Adrenal gland (tissue), 9 donors: ENCODE measurements at regions not wholly inside any gene's neighbourhood (a gene's known extent, or its start where the extent isn't known, plus 50 kb on each side); places are given as distances from the start of the nearest gene placed in this dataset.
A peak's percentile ranks its signal among the peaks of the same experiment; 100 is the strongest.

ENCODE experiments used
- DNase-seq, 7 donors: peaks; one replicate each; pipeline ENCODE4 v3.0.0-alpha.2; 2019 to 2020
- H3K27ac ChIP-seq, 5 donors: fragments of 200-600 bp; sonication (generic) in 4 of 5; 1 replicate in 3 of 5; 2 replicates in 2 of 5; pipeline versions ENCODE4 v1.5.1 to v1.8.0; 2016 to 2020; ENCODE audit warnings: mild to moderate bottlenecking in 1 of 5
- H3K27me3 ChIP-seq: fragments of 200-600 bp; 2 replicates; pipeline ENCODE4 v1.8.0; 2021
- H3K36me3 ChIP-seq, 2 donors: fragments of 200-600 bp; replicated peaks in 1 of 2; 1 replicate in 1 of 2; 2 replicates in 1 of 2; pipeline versions ENCODE4 v1.5.1 to v1.8.0; 2018 to 2022
- H3K4me1 ChIP-seq, 2 donors: fragments of 200-600 bp; replicated peaks in 1 of 2; 1 replicate in 1 of 2; 2 replicates in 1 of 2; pipeline versions ENCODE4 v1.5.1 to v1.8.0; 2018 to 2021
- H3K4me3 ChIP-seq, 4 donors: fragments of 200-600 bp; sonication (generic) in 3 of 4; one replicate each; pipeline ENCODE4 v1.5.1; 2016 to 2018
- H3K9me3 ChIP-seq, 3 donors: fragments of 200-600 bp; sonication (generic) in 1 of 3; replicated peaks in 1 of 3; 1 replicate in 2 of 3; 2 replicates in 1 of 3; pipeline versions ENCODE4 v1.5.1 to v1.8.0; 2016 to 2021
- CTCF ChIP-seq, 6 experiments: fragments of 450-650 bp in 4 of 6; fragments of 200-600 bp in 2 of 6; sonication (generic) in 1 of 6; IDR thresholded peaks; 1 replicate in 5 of 6; 2 replicates in 1 of 6; pipeline versions ENCODE4 v1.5.1 to v1.8.0; 2016 to 2021; ENCODE audit warnings: antibody characterized with exemption in 6 of 6, mild to moderate bottlenecking in 2 of 6, moderate library complexity in 1 of 6
- POLR2A ChIP-seq, 2 donors: fragments of 450-650 bp; IDR thresholded peaks; one replicate each; pipeline ENCODE4 v1.6.1; 2017; ENCODE audit warnings: antibody characterized with exemption in 2 of 2, mild to moderate bottlenecking in 2 of 2, moderate library complexity in 1 of 2
- WGBS, 4 donors: extraction: QIAGEN DNeasy Blood & Tissue Kit in 2 of 4; methylation state at CpG; one replicate each; pipeline versions ENCODE4 v1.1.5 to v1.1.7; 2013 to 2017; 5-methylcytosine and 5-hydroxymethylcytosine counted together
- intact Hi-C, 2 donors: fragments of 100-400 bp; cut with DNase I; formaldehyde crosslinking; loops; one replicate each; pipeline versions ENCODE4 v1.14.1 to v1.15.0; 2022 to 2023
- donor health status: healthy with polysubstance abuse.
- donor health status: Bipolar disorder and iron deficiency.
- donor health status: DM: yes; HTN: yes; CAD: no.
- donor health status: DM: no; HTN: no; CAD: no.
- donor health status: DM: no; HTN: no; CAD: no.

DNA sequence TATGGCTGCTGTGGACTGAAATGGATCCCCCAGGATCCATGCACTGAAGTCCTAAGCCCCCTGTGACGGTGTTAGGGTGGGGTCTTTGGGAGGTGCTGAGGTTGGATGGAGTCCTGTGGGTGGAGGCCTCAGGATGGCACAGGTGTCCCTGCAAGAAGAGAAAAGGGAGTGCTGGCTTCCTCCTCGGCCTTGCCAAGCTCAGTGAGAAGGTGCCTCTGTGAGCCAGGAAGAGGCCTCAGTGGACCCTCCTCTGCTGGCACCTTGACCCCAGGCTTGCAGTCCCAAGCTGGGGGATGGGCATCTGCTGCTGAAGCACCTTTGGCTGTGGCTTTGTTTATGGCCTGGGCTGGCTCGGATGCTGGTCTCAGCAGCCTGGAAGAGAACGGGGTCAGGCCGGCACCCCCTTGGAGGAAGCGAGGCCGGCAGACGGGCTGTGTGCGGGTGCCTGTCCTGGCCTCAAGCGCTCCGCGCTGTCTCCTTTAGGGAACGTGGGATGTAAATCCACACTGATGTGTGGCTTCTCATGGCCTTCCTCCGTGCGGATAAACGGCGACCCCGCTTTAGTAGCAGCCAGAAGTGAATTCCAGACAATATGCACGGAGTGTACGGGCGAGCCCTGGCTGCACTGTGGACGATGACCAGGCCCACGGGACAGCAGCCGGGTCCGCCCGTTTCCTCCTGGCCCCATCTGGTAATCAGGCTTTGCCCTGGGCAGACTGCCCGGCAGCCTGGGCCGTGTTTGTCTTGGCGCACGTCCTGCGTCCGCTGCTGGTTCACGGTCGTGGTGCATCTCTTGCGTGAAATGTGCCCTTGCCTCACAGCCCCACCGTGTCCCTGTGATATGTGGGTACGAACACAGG, 182.6 kb downstream of the ERMARD start:
- no peak overlapping the region for H3K4me3 ChIP-seq
- no peaks in the 10 kb centered on the region for H3K9me3 ChIP-seq
- H3K36me3 ChIP-seq = no peaks in the 10 kb centered on the region
- WGBS, 4 donors = 55 to 77% (median 66%) methylated on average over 28 to 37 of the region's 37 CpGs
- H3K27me3 ChIP-seq = no peaks in the 10 kb centered on the region
- peak; percentile 50 to 79 (median 70) for DNase-seq
- no peaks in the 10 kb centered on the region for H3K4me1 ChIP-seq
- intact Hi-C loops = no loop called here
- no peak for TF ChIP-seq CTCF (IDR thresholded peaks at IDR 0.05)
- TF ChIP-seq POLR2A (IDR thresholded peaks at IDR 0.05) = no peak
- H3K27ac ChIP-seq = peak overlapping the region in 1 of 5 donors; percentile 78

DNA sequence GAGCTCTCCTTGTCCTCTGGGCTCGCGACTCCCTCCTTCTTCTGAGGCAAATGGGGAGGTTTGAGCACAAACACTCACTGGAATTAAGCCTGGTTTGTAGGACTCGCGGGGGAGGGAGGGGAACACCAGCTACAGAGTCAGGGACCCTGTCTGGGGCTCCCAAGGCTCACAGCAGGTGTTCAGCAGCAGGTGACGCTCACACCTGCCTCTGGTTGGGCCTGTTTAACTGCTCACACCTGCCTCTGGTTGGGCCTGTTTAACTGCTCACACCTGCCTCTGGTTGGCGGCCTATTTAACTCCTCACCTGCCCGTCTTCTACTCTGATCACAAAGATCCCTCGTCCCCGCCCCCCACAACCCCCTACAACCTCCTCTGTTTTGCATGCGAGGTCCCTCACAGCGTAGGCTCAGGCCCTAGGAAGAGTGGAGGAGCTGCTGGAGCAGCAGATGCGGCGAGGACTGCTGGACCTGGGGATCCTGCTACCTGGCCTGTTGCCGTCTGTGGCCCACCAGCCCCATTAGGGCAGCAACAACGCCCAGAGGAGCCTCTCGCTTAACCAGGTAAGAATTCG, 181.9 kb downstream of the ERMARD start:
- Histone ChIP-seq H3K36me3 (no peaks in the 10 kb centered on the region), H3K27me3 (no peaks in the 10 kb centered on the region), H3K27ac (peak overlapping the region in 1 of 5 donors; percentile 78), H3K9me3 (no peaks in the 10 kb centered on the region), H3K4me3 (no peak overlapping the region), H3K4me1 (no peaks in the 10 kb centered on the region)
- DNase-seq = peak in 1 of 7 donors; percentile 35
- intact Hi-C loops = no loop called here
- 85 to 93% (median 88%) methylated on average over 15 to 17 of the region's 17 CpGs for WGBS, 4 donors
- no peak for TF ChIP-seq CTCF (IDR thresholded peaks at IDR 0.05)
- no peak for TF ChIP-seq POLR2A (IDR thresholded peaks at IDR 0.05)

GRCh38 chr6:169932491-169932890, 181.1 kb downstream of the ERMARD start:
- Histone ChIP-seq H3K27ac (no peak overlapping the region), H3K4me1 (no peaks in the 10 kb centered on the region), H3K4me3 (no peak overlapping the region), H3K9me3 (no peaks in the 10 kb centered on the region), H3K27me3 (no peaks in the 10 kb centered on the region), H3K36me3 (no peaks in the 10 kb centered on the region)
- DNase-seq = peak in 1 of 7 donors; percentile 30
- intact Hi-C loops = no loop called here
- TF ChIP-seq CTCF (IDR thresholded peaks at IDR 0.05) (no peak), POLR2A (IDR thresholded peaks at IDR 0.05) (no peak)
- 72 to 78% (median 77%) methylated on average over 12 to 22 of the region's 22 CpGs for WGBS, 4 donors

DNA sequence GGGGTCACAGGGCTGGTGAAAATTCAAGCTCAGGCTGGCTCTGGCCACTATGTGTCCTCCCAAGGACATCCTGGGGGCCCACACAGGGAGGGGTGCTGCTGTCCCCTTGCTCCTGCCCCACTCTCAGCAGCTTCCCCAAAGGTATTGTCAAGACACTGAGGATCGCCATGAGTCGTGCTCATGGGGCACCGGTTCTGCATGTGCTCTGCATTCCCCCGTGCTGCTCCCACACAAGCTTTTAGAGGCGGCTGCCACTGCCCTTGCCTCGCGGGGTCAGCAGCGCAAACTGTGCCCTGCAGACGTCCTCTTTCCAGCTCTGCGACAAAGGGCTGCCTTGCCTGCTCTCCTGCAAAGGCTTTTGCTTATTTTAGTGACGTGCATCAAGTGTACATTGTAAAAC, 179.8 kb downstream of the ERMARD start:
- no peaks in the 10 kb centered on the region for H3K36me3 ChIP-seq
- intact Hi-C loops = no loop called here
- no peak overlapping the region for H3K4me3 ChIP-seq
- WGBS, 4 donors = 66 to 73% (median 67%) methylated on average over 7 to 11 of the region's 11 CpGs
- no peaks in the 10 kb centered on the region for H3K4me1 ChIP-seq
- peak in 1 of 7 donors; percentile 18 for DNase-seq
- no peaks in the 10 kb centered on the region for H3K27me3 ChIP-seq
- no peak overlapping the region for H3K27ac ChIP-seq
- no peaks in the 10 kb centered on the region for H3K9me3 ChIP-seq
- TF ChIP-seq POLR2A (IDR thresholded peaks at IDR 0.05) (no peak), CTCF (IDR thresholded peaks at IDR 0.05) (no peak)
